HepG2 (cell line): ENCODE measurements at regions not wholly inside any gene's neighbourhood (a gene's known extent, or its start where the extent isn't known, plus 50 kb on each side); places are given as distances from the start of the nearest gene placed in this dataset.

ENCODE experiments used
- CTCF ChIP-seq: sonication (generic); formaldehyde crosslinking; IDR thresholded peaks from 2 replicates; pipeline ENCODE4 v1.5.0; 2020; ENCODE audit warnings: mild to moderate bottlenecking, missing genetic modification reagents, moderate library complexity
- HDAC2 ChIP-seq: sonication (generic); formaldehyde crosslinking; IDR thresholded peaks from 2 replicates; pipeline ENCODE4 v1.4.0; 2020; ENCODE audit warnings: missing genetic modification reagents
- SRSF9 ChIP-seq: fragments of 200-400 bp; formaldehyde crosslinking; IDR thresholded peaks from 2 replicates; pipeline ENCODE4 v1.6.1; 2018; ENCODE audit warnings: borderline replicate concordance, mild to moderate bottlenecking, low read depth, low read length; ENCODE audit not compliant: insufficient read depth, poor library complexity, severe bottlenecking
- U2AF2 ChIP-seq: fragments of 200-400 bp; formaldehyde crosslinking; IDR thresholded peaks from 2 replicates; pipeline ENCODE4 v1.6.1; 2017; ENCODE audit warnings: low read depth, mild to moderate bottlenecking, low read length
- ZNF354B ChIP-seq: sonication (generic); formaldehyde crosslinking; IDR thresholded peaks from 2 replicates; pipeline ENCODE4 v1.8.0; 2022; ENCODE audit warnings: mild to moderate bottlenecking, missing genetic modification reagents

GRCh38 chrY:21105529-21105928, 349.6 kb downstream of the RPS4Y2 start:
- TF ChIP-seq CTCF (CRISPR knock-in tag) = no peak
- no peak for TF ChIP-seq HDAC2 (CRISPR knock-in tag)
- TF ChIP-seq SRSF9 = no peak
- TF ChIP-seq U2AF2 = no peak
- no peak for TF ChIP-seq ZNF354B (CRISPR knock-in tag)
